ENCODE measurements at regions not wholly inside any gene's neighbourhood (a gene's known extent, or its start where the extent isn't known, plus 50 kb on each side); places are given as distances from the start of the nearest gene placed in this dataset.

GRCh38 chr11:131027491-131027890 lies 111.2 kb upstream of the SNX19 start:
- no peak for DNase-seq (ENCODE audit: extremely low read depth in 1 of 4, low spot score in 3 of 4)
- Histone ChIP-seq H3K36me3 (ENCODE audit: control insufficient read depth, insufficient read depth, low read length) (no peaks in the 10 kb centered on the region), H3K9me3 (replicated peaks; ENCODE audit: control insufficient read depth, insufficient read depth, low read depth, low read length) (no peaks in the 10 kb centered on the region), H3K4me3 (no peak overlapping the region), H3K27me3 (ENCODE audit: control insufficient read depth in 2 of 2, insufficient read depth in 2 of 2, low read length in 2 of 2) (no peaks in the 10 kb centered on the region), H3K79me2 (ENCODE audit: control insufficient read depth, insufficient read depth, low read length) (no peaks in the 10 kb centered on the region), H3K4me1 (replicated peaks in 1 of 2; ENCODE audit: control insufficient read depth in 2 of 2, insufficient read depth in 2 of 2, low read length in 2 of 2) (no peaks in the 10 kb centered on the region), H2AFZ (ENCODE audit: low read depth, low read length) (no peak overlapping the region), H3K27ac (ENCODE audit: extremely low read depth, low read depth, low read length) (no peak overlapping the region), H3K9ac (ENCODE audit: insufficient read depth in 1 of 2, low read depth in 2 of 2, low read length in 2 of 2) (no peak overlapping the region), H4K20me1 (replicated peaks; ENCODE audit: control insufficient read depth, insufficient read depth, low read length) (no peaks in the 10 kb centered on the region), H3K9me1 (ENCODE audit: control insufficient read depth, insufficient read depth, low read length) (no peaks in the 10 kb centered on the region), H3K4me2 (ENCODE audit: insufficient read depth, low read length) (no peak overlapping the region)
- in situ Hi-C loops (cut with MboI): no loop called here
- ChIA-PET CTCF (ENCODE audit: low intra/inter-chr PET ratio) (no interaction called here), POLR2A (interaction anchor here (0.6 kb wide), 1 partner anchor 12 kb away, joined by 3 read pairs; no protein-coding TSS in a partner anchor)
- no peak for FAIRE-seq
- no peak for TF ChIP-seq ZNF263 (CRISPR knock-in tag; IDR thresholded peaks at IDR 0.05; ENCODE audit: borderline replicate concordance)
- no peak for TF ChIP-seq ZNF785 (CRISPR knock-in tag; IDR thresholded peaks at IDR 0.05)
- no peak for TF ChIP-seq RHOXF2B (CRISPR knock-in tag; conservative IDR thresholded peaks at IDR 0.05)
- no peak for TF ChIP-seq HEY1 (CRISPR knock-in tag; IDR thresholded peaks at IDR 0.05; ENCODE audit: borderline replicate concordance)
- no peak for TF ChIP-seq YBX1 (IDR thresholded peaks at IDR 0.05)
- TF ChIP-seq NFXL1 (CRISPR knock-in tag; IDR thresholded peaks at IDR 0.05): no peak
- TF ChIP-seq STAT5B (CRISPR knock-in tag; IDR thresholded peaks at IDR 0.05): no peak
- TF ChIP-seq, protein P1, sequence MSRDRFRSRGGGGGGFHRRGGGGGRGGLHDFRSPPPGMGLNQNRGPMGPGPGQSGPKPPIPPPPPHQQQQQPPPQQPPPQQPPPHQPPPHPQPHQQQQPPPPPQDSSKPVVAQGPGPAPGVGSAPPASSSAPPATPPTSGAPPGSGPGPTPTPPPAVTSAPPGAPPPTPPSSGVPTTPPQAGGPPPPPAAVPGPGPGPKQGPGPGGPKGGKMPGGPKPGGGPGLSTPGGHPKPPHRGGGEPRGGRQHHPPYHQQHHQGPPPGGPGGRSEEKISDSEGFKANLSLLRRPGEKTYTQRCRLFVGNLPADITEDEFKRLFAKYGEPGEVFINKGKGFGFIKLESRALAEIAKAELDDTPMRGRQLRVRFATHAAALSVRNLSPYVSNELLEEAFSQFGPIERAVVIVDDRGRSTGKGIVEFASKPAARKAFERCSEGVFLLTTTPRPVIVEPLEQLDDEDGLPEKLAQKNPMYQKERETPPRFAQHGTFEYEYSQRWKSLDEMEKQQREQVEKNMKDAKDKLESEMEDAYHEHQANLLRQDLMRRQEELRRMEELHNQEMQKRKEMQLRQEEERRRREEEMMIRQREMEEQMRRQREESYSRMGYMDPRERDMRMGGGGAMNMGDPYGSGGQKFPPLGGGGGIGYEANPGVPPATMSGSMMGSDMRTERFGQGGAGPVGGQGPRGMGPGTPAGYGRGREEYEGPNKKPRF (IDR thresholded peaks at IDR 0.05; ENCODE audit: low read depth, low read length): no peak
- no peak for TF ChIP-seq ZC3H4 (CRISPR knock-in tag; IDR thresholded peaks at IDR 0.05; ENCODE audit: borderline replicate concordance)
- no peak for TF ChIP-seq ZNF165 (CRISPR knock-in tag; IDR thresholded peaks at IDR 0.05; ENCODE audit: borderline replicate concordance)
- no peak for TF ChIP-seq TGIF2 (CRISPR knock-in tag; IDR thresholded peaks at IDR 0.05)
- TF ChIP-seq NRF1 (conservative IDR thresholded peaks at IDR 0.05 in 1 of 2, IDR thresholded peaks at IDR 0.05 in 1 of 2): no peak
- TF ChIP-seq XRCC4 (IDR thresholded peaks at IDR 0.05; ENCODE audit: extremely low read depth, insufficient read depth, insufficient read length): no peak
- TF ChIP-seq ZNF316 (IDR thresholded peaks at IDR 0.05): no peak
- no peak for TF ChIP-seq GATAD2A (IDR thresholded peaks at IDR 0.05)
- 0% methylated on average over 2 of the region's 2 CpGs for WGBS (ENCODE audit: insufficient coverage, low coverage, missing lambda C conversion rate)
- no peak for ATAC-seq
- intact Hi-C loops (cut with micrococcal nuclease): no loop called here
- BruUV-seq (replicated peaks): no TSS peak

All from K562 (cell line).